ENCODE measurements at regions not wholly inside any gene's neighbourhood (a gene's known extent, or its start where the extent isn't known, plus 50 kb on each side); places are given as distances from the start of the nearest gene placed in this dataset.

DNA sequence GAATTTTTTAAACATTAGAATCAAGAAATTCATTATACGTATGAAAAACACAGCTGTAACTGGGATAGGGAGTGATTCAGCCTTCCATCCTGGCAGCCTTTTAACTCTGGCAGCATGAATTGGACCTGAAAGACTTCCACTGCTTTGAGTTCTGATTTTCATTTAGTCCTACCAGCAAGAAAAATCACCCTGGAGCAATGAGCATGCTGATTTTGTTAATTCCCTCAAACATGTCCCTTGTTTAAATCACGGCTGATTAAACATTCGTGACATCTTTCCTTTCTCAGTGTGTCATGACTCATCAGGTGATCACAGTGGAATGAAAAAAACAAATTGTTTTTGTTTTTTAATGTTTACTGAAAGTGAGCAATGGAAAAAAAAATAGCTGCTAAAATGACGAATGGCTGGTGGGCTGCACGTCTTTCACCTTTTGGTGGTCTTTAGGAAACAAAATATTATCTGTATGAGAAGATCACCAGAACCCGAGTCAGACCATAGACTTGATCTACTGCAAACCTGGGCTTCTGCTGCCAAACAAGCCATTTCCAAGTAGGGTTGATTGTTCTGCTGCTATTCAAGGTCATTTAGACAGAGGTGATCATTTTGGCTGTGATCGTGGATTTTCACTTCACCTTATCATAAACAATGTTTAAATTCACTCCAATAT is 67.0 kb upstream of the CAND1 start:
- no peak for TF ChIP-seq ZNF780A (CRISPR knock-in tag; IDR thresholded peaks at IDR 0.05)
- TF ChIP-seq ZNF513 (CRISPR knock-in tag; conservative IDR thresholded peaks at IDR 0.05) = no peak
- no peak for TF ChIP-seq KLF13 (CRISPR knock-in tag; IDR thresholded peaks at IDR 0.05)

Measured in HepG2 (cell line).